ENCODE measurements at regions not wholly inside any gene's neighbourhood (a gene's known extent, or its start where the extent isn't known, plus 50 kb on each side); places are given as distances from the start of the nearest gene placed in this dataset.

DNA sequence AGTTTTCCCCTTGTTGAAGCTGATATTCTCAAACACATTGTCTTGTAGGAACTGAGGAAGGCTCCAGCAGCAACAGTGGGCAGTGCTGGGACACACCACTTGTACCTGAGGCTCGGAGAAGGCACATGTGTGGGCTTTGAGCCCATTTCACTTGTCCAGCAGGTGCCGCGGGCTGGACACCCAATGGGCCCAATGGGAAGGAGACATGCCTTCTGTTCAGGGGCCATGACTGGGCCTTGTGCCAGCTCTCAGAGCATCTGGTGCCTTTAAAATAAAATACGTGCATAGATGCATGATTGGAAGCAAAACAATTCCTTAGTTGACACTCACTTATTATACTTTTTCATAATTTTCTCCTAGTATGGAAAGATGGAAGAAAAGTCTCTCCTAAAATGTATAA lies 334.2 kb downstream of the KLF13 start:
- TF ChIP-seq TAF1 (IDR thresholded peaks at IDR 0.05; ENCODE audit: borderline replicate concordance, insufficient read depth, low read length) (no peak), SIN3A (IDR thresholded peaks at IDR 0.05; ENCODE audit: borderline replicate concordance, insufficient read depth, low read length) (no peak), FOXP2 (optimal IDR thresholded peaks at IDR 0.05; ENCODE audit: borderline replicate concordance, extremely low read depth, extremely low read length, insufficient read depth) (no peak), POLR2AphosphoS5 (IDR thresholded peaks at IDR 0.05; ENCODE audit: low read depth, low read length) (no peak), REST (IDR thresholded peaks at IDR 0.05; ENCODE audit: insufficient read depth in 1 of 2, low read depth in 2 of 2, low read length in 2 of 2) (no peak)

- TF ChIP-seq SIN3A (IDR thresholded peaks at IDR 0.05; ENCODE audit: borderline replicate concordance, insufficient read depth, low read length) (no peak), REST (IDR thresholded peaks at IDR 0.05; ENCODE audit: insufficient read depth in 1 of 2, low read depth in 2 of 2, low read length in 2 of 2) (no peak), TAF1 (IDR thresholded peaks at IDR 0.05; ENCODE audit: borderline replicate concordance, insufficient read depth, low read length) (no peak), POLR2AphosphoS5 (IDR thresholded peaks at IDR 0.05; ENCODE audit: low read depth, low read length) (no peak), FOXP2 (optimal IDR thresholded peaks at IDR 0.05; ENCODE audit: borderline replicate concordance, extremely low read depth, extremely low read length, insufficient read depth) (no peak)
These were observed 302.7 kb upstream of the CHRNA7 start for GRCh38 chr15:31727612-31728011.

DNA sequence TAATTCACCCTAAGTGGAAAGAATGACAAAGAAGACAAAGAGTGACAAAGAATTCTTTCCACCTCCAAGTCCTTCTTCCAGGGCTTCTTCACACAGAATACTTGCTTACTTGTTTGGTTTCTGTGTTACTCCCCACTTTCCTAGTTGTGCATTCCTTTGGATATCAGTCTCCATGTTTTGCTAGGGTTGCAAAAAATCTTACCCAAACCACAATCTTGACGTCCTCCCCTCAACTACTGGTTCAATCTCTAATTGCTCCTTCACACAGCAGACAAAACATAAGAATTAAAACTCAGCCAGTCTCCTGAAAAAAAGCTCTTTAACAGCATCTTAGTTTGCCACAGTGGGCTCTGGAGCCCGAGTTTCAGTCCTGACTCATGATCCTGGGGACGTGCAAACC lies 297.6 kb upstream of the CHRNA7 start:
- TF ChIP-seq TAF1 (IDR thresholded peaks at IDR 0.05; ENCODE audit: borderline replicate concordance, insufficient read depth, low read length) (no peak), FOXP2 (optimal IDR thresholded peaks at IDR 0.05; ENCODE audit: borderline replicate concordance, extremely low read depth, extremely low read length, insufficient read depth) (no peak), REST (IDR thresholded peaks at IDR 0.05; ENCODE audit: insufficient read depth in 1 of 2, low read depth in 2 of 2, low read length in 2 of 2) (no peak), SIN3A (IDR thresholded peaks at IDR 0.05; ENCODE audit: borderline replicate concordance, insufficient read depth, low read length) (no peak), POLR2AphosphoS5 (IDR thresholded peaks at IDR 0.05; ENCODE audit: low read depth, low read length) (no peak)

- TF ChIP-seq SIN3A (IDR thresholded peaks at IDR 0.05; ENCODE audit: borderline replicate concordance, insufficient read depth, low read length) (no peak), TAF1 (IDR thresholded peaks at IDR 0.05; ENCODE audit: borderline replicate concordance, insufficient read depth, low read length) (no peak), REST (IDR thresholded peaks at IDR 0.05; ENCODE audit: insufficient read depth in 1 of 2, low read depth in 2 of 2, low read length in 2 of 2) (no peak), FOXP2 (optimal IDR thresholded peaks at IDR 0.05; ENCODE audit: borderline replicate concordance, extremely low read depth, extremely low read length, insufficient read depth) (no peak), POLR2AphosphoS5 (IDR thresholded peaks at IDR 0.05; ENCODE audit: low read depth, low read length) (no peak)
These were observed 296.9 kb upstream of the CHRNA7 start for GRCh38 chr15:31733424-31733823.

- TF ChIP-seq POLR2AphosphoS5 (IDR thresholded peaks at IDR 0.05; ENCODE audit: low read depth, low read length) (no peak), FOXP2 (optimal IDR thresholded peaks at IDR 0.05; ENCODE audit: borderline replicate concordance, extremely low read depth, extremely low read length, insufficient read depth) (no peak), REST (IDR thresholded peaks at IDR 0.05; ENCODE audit: insufficient read depth in 1 of 2, low read depth in 2 of 2, low read length in 2 of 2) (no peak), SIN3A (IDR thresholded peaks at IDR 0.05; ENCODE audit: borderline replicate concordance, insufficient read depth, low read length) (no peak), TAF1 (IDR thresholded peaks at IDR 0.05; ENCODE audit: borderline replicate concordance, insufficient read depth, low read length) (no peak)
These were observed 290.1 kb upstream of the CHRNA7 start for GRCh38 chr15:31740203-31740602.

Data from PFSK-1 (cell line).